Left ventricle myocardium inferior (tissue), 1 donor: ENCODE measurements at regions not wholly inside any gene's neighbourhood (a gene's known extent, or its start where the extent isn't known, plus 50 kb on each side); places are given as distances from the start of the nearest gene placed in this dataset.
"Not testable (repeated sequence)": the region's sequence is repeated elsewhere in the genome, so short reads cannot be mapped to it uniquely, and the experiment has no call there.

Experiments
- DNase-seq: peaks from one replicate; pipeline ENCODE4 v3.0.0-alpha.2; 2020
- H3K27ac ChIP-seq: fragments of 200-600 bp; replicated peaks from 2 replicates; pipeline ENCODE4 v1.8.0; 2021
- H3K27me3 ChIP-seq: fragments of 200-600 bp; 2 replicates; pipeline ENCODE4 v1.8.0; 2021; ENCODE audit warnings: low read depth
- H3K36me3 ChIP-seq: fragments of 200-600 bp; 2 replicates; pipeline ENCODE4 v1.8.0; 2021
- H3K4me1 ChIP-seq: fragments of 200-600 bp; 2 replicates; pipeline ENCODE4 v1.8.0; 2021
- H3K4me3 ChIP-seq: fragments of 200-600 bp; 2 replicates; pipeline ENCODE4 v1.8.0; 2021; ENCODE audit warnings: mild to moderate bottlenecking, moderate library complexity
- H3K9me3 ChIP-seq: fragments of 200-600 bp; replicated peaks from 2 replicates; pipeline ENCODE4 v1.8.0; 2021
- CTCF ChIP-seq: fragments of 200-600 bp; IDR thresholded peaks from 2 replicates; pipeline ENCODE4 v1.8.0; 2021; ENCODE audit warnings: antibody characterized with exemption, mild to moderate bottlenecking, borderline replicate concordance
- intact Hi-C: fragments of 100-400 bp; cut with micrococcal nuclease; formaldehyde crosslinking; loops from one replicate; pipeline ENCODE4 v1.11.0; 2022
- donor health status: DM: no; HTN: yes; CAD: no; lungs with severe emphysema.

GRCh38 chr19:14328406-14328805 lies 52.8 kb upstream of the ADGRE5 start:
- no peak overlapping the region for H3K4me3 ChIP-seq
- peaks cover 22% of the 10 kb centered on the region for H3K27me3 ChIP-seq
- DNase-seq = no peak
- no peak overlapping the region for H3K27ac ChIP-seq
- H3K36me3 ChIP-seq = no peaks in the 10 kb centered on the region
- intact Hi-C loops = no loop called here
- H3K9me3 ChIP-seq = no peaks in the 10 kb centered on the region
- no peak for TF ChIP-seq CTCF
- peaks cover 3% of the 10 kb centered on the region for H3K4me1 ChIP-seq

- H3K4me3 ChIP-seq, H3K4me1 ChIP-seq, H3K36me3 ChIP-seq, H3K27ac ChIP-seq, intact Hi-C loops, H3K9me3 ChIP-seq, DNase-seq: not testable (repeated sequence)
- H3K27me3 ChIP-seq = peaks cover 19% of the 10 kb centered on the region
These were observed 54.2 kb upstream of the ADGRE5 start for GRCh38 chr19:14327061-14327460.

GRCh38 chr19:14325863-14326262 lies 55.4 kb upstream of the ADGRE5 start:
- H3K36me3 ChIP-seq = no peaks in the 10 kb centered on the region
- intact Hi-C loops = no loop called here
- TF ChIP-seq CTCF = no peak

GRCh38 chr19:14325134-14325533 lies 56.1 kb upstream of the ADGRE5 start:
- TF ChIP-seq CTCF = no peak
- H3K36me3 ChIP-seq = no peaks in the 10 kb centered on the region
- no peak overlapping the region for H3K27ac ChIP-seq
- intact Hi-C loops = no loop called here
- H3K4me1 ChIP-seq = no peaks in the 10 kb centered on the region
- H3K27me3 ChIP-seq = peaks cover 19% of the 10 kb centered on the region
- H3K4me3 ChIP-seq = no peak overlapping the region
- peaks cover 8% of the 10 kb centered on the region for H3K9me3 ChIP-seq
- DNase-seq = no peak

More at GRCh38 chr19:14325863-14326262, 55.4 kb upstream of the ADGRE5 start:
- DNase-seq = no peak
- H3K27ac ChIP-seq = no peak overlapping the region
- H3K27me3 ChIP-seq = peaks cover 19% of the 10 kb centered on the region
- H3K9me3 ChIP-seq = peaks cover 1% of the 10 kb centered on the region
- H3K4me3 ChIP-seq = no peak overlapping the region
- no peaks in the 10 kb centered on the region for H3K4me1 ChIP-seq

GRCh38 chr19:14322889-14323463 lies 58.3 kb upstream of the ADGRE5 start:
- no peak for DNase-seq
- H3K9me3 ChIP-seq = peaks cover 15% of the 10 kb centered on the region
- TF ChIP-seq CTCF = no peak
- intact Hi-C loops = no loop called here
- no peak overlapping the region for H3K4me3 ChIP-seq
- H3K27ac ChIP-seq = no peak overlapping the region
- peaks cover 29% of the 10 kb centered on the region for H3K27me3 ChIP-seq
- H3K4me1 ChIP-seq = no peaks in the 10 kb centered on the region
- H3K36me3 ChIP-seq = no peaks in the 10 kb centered on the region

GRCh38 chr19:14320253-14320652 lies 61.0 kb upstream of the ADGRE5 start:
- Histone ChIP-seq H3K36me3 (no peaks in the 10 kb centered on the region), H3K4me1 (no peaks in the 10 kb centered on the region), H3K9me3 (peaks cover 15% of the 10 kb centered on the region), H3K27ac (no peak overlapping the region), H3K27me3 (peaks cover 21% of the 10 kb centered on the region), H3K4me3 (no peak overlapping the region)
- intact Hi-C loops = no loop called here
- no peak for DNase-seq
- TF ChIP-seq CTCF = no peak

GRCh38 chr19:14319720-14320119 lies 61.5 kb upstream of the ADGRE5 start:
- H3K4me3 ChIP-seq, DNase-seq, H3K27ac ChIP-seq, H3K36me3 ChIP-seq, H3K4me1 ChIP-seq, intact Hi-C loops: not testable (repeated sequence)
- H3K9me3 ChIP-seq = peaks cover 15% of the 10 kb centered on the region
- peaks cover 21% of the 10 kb centered on the region for H3K27me3 ChIP-seq
